RWPE2 (cell line): ENCODE measurements at regions not wholly inside any gene's neighbourhood (a gene's known extent, or its start where the extent isn't known, plus 50 kb on each side); places are given as distances from the start of the nearest gene placed in this dataset.
"Not testable (repeated sequence)": the region's sequence is repeated elsewhere in the genome, so short reads cannot be mapped to it uniquely, and the experiment has no call there.

Source experiments
- ATAC-seq: fragments of 200-7000 bp; cut with Tn5 transposase; 3 replicates; pipeline ENCODE4 v1.9.1; 2021; ENCODE audit warnings: low read depth
- DNase-seq: peaks from one replicate; pipeline ENCODE4 v3.0.0-alpha.2; 2020; ENCODE audit warnings: low spot score
- H3K27ac ChIP-seq: fragments of 450-650 bp; 2 replicates; pipeline ENCODE4 v1.5.1; 2017; ENCODE audit warnings: mild to moderate bottlenecking; ENCODE audit not compliant: poor library complexity, severe bottlenecking
- H3K27me3 ChIP-seq: fragments of 250-450 bp; sonication (Bioruptor Pico); 2 replicates; pipeline ENCODE4 v1.5.1; 2021; ENCODE audit warnings: mild to moderate bottlenecking, moderate library complexity; ENCODE audit not compliant: insufficient read depth, poor library complexity, severe bottlenecking
- H3K36me3 ChIP-seq: fragments of 250-450 bp; sonication (Bioruptor Pico); 2 replicates; pipeline ENCODE4 v1.5.1; 2020; ENCODE audit warnings: low read depth, mild to moderate bottlenecking, moderate library complexity
- H3K4me1 ChIP-seq: fragments of 250-450 bp; sonication (Bioruptor Pico); 2 replicates; pipeline ENCODE4 v1.5.1; 2021; ENCODE audit warnings: mild to moderate bottlenecking, moderate library complexity; ENCODE audit not compliant: insufficient read depth, poor library complexity, severe bottlenecking
- H3K4me3 ChIP-seq: fragments of 250-450 bp; sonication (Bioruptor Pico); 2 replicates; pipeline ENCODE4 v1.5.1; 2021; ENCODE audit warnings: mild to moderate bottlenecking, moderate library complexity; ENCODE audit not compliant: severe bottlenecking
- H3K9me3 ChIP-seq: fragments of 250-450 bp; sonication (Bioruptor Pico); 2 replicates; pipeline ENCODE4 v1.5.1; 2021; ENCODE audit warnings: mild to moderate bottlenecking, moderate library complexity; ENCODE audit not compliant: severe bottlenecking
- TF ChIP-seq, protein P1 (sequence below): fragments of 450-650 bp; IDR thresholded peaks from one replicate; pipeline ENCODE4 v1.5.1; 2017; ENCODE audit warnings: mild to moderate bottlenecking, moderate library complexity; ENCODE audit not compliant: poor library complexity, severe bottlenecking

DNA sequence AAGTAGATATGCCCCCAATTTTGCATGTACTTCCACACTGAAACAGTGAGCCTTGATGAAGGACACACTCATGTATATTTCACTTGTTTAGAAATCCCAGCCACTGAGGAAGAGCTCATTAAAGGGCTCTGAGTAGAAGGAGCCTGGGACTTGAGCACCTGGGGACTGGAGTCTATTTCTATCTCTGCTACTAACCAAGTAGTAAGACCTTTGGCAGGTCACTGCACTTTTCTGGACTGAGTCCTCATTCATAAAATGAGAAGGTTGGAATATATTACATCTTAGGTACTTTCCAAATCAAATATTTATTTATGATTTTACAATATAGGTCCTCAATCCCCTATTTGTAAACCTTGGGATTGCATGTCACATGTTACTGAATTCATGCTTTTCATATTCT lies 78.2 kb upstream of the C4orf54 start:
- Histone ChIP-seq H3K27ac (no peak overlapping the region), H3K27me3 (no peaks in the 10 kb centered on the region), H3K9me3 (no peaks in the 10 kb centered on the region), H3K36me3 (no peaks in the 10 kb centered on the region), H3K4me3 (no peak overlapping the region), H3K4me1 (no peaks in the 10 kb centered on the region)
- DNase-seq = no peak
- no peak for ATAC-seq
- TF ChIP-seq, protein P1, sequence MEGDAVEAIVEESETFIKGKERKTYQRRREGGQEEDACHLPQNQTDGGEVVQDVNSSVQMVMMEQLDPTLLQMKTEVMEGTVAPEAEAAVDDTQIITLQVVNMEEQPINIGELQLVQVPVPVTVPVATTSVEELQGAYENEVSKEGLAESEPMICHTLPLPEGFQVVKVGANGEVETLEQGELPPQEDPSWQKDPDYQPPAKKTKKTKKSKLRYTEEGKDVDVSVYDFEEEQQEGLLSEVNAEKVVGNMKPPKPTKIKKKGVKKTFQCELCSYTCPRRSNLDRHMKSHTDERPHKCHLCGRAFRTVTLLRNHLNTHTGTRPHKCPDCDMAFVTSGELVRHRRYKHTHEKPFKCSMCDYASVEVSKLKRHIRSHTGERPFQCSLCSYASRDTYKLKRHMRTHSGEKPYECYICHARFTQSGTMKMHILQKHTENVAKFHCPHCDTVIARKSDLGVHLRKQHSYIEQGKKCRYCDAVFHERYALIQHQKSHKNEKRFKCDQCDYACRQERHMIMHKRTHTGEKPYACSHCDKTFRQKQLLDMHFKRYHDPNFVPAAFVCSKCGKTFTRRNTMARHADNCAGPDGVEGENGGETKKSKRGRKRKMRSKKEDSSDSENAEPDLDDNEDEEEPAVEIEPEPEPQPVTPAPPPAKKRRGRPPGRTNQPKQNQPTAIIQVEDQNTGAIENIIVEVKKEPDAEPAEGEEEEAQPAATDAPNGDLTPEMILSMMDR = no peak

DNA sequence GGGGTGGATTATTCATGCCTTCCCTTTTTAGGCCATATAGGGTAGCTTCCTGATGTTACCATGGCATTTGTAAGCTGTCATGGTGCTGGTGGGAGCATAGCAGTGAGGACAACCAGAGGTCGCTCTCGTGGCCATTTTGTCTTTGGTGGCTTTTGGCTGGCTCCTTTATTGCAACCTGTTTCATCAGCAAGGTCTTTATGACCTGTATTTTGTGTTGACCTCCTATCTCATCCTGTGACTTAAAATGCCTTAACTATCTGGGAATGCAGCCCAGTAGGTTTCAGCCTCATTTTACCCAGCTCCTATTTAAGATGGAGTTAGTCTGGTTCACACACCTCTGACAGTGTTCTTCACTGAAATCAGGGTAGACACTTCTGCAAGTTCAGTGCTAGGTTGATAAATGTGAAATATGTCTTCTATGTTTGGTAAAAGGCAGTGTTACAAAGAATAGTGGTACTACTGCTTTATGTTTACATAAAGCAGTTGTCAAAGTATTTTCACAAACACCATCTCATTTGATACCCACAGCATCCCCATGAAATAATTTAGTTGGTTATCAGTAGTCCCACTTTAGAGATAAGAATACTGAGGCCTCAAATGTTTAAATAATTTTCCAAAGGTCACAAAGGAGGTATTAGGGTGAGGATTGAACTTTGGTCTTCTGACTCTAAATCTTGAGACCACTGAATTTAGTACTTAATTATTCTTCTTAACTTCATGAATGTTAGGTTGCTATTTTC lies 77.1 kb upstream of the C4orf54 start:
- no peaks in the 10 kb centered on the region for H3K9me3 ChIP-seq
- DNase-seq = no peak
- TF ChIP-seq, protein P1 = no peak
- H3K4me1 ChIP-seq = no peaks in the 10 kb centered on the region
- no peak for ATAC-seq
- no peaks in the 10 kb centered on the region for H3K27me3 ChIP-seq
- no peak overlapping the region for H3K4me3 ChIP-seq
- H3K36me3 ChIP-seq = no peaks in the 10 kb centered on the region
- no peak overlapping the region for H3K27ac ChIP-seq

DNA sequence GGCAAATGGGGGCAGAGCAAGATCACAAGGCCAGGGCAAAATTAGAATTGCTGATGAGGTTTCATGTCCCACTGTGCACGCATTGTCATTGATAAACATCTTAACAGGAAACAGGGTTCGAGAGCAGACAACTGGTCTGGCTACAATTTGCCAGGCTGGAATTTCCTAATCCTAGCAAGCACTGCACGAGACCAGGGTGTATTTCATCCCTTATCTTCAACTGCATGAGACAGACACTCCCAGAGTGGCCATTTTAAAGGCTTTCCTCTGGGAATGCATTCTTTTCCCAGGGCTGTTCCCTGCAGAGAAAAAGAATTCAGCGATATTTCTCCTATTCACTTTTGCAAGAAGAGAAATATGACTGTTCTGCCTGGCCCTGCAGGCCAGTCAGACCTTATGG lies 75.8 kb upstream of the C4orf54 start:
- ATAC-seq, H3K4me1 ChIP-seq, H3K9me3 ChIP-seq, H3K27me3 ChIP-seq, H3K36me3 ChIP-seq, H3K4me3 ChIP-seq, DNase-seq, H3K27ac ChIP-seq: not testable (repeated sequence)

DNA sequence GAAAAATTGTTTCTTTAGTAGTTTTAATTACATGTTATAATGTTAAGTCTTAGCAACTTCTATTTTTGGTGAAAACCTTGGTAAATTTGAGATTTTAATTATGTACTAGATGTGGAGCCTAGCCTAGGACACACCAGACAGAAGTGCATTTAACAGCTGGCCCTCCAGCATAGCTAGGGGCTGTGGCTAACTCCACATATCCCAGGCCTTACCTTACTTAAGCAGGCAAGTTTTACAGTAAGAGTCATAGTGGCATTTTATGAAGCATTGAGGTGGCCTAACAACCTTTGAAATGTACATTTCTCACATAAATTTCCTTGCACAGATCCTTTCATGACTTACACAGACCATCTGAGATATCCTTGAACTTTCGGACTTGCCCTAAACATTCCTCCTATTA lies 71.6 kb upstream of the C4orf54 start:
- ATAC-seq = no peak
- Histone ChIP-seq H3K4me3 (no peak overlapping the region), H3K4me1 (no peaks in the 10 kb centered on the region), H3K9me3 (no peaks in the 10 kb centered on the region), H3K36me3 (no peaks in the 10 kb centered on the region), H3K27ac (no peak overlapping the region), H3K27me3 (no peaks in the 10 kb centered on the region)
- TF ChIP-seq, protein P1 = no peak
- DNase-seq = no peak

DNA sequence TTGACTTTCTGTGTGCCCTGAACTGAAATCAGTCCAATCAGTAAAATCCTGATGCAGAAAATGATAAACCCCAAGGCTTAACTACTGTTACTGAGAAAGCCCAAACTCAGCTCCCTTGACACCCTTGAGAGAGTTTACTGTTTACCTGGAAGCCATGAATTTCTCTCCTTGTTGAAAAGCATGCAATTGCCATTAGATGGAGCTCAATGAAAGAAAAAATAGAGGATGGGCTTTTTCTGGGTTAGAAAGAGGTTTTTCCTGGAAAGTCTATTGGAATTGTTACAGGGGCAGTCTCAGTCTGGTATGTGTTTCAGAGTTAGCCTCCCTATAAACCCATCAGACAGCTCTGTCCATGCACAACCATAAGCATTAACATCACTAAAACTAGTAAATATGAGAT lies 66.4 kb upstream of the C4orf54 start:
- H3K27ac ChIP-seq = peak overlapping the region; percentile 18
- H3K27me3 ChIP-seq = no peaks in the 10 kb centered on the region
- H3K4me3 ChIP-seq = no peak overlapping the region
- peaks cover 11% of the 10 kb centered on the region for H3K4me1 ChIP-seq
- TF ChIP-seq, protein P1 = no peak
- no peaks in the 10 kb centered on the region for H3K36me3 ChIP-seq
- H3K9me3 ChIP-seq = no peaks in the 10 kb centered on the region
- no peak for DNase-seq
- peak; percentile 20; the same call in 2 of the 3 replicates for ATAC-seq
